GM23338 (cell line): ENCODE measurements at regions not wholly inside any gene's neighbourhood (a gene's known extent, or its start where the extent isn't known, plus 50 kb on each side); places are given as distances from the start of the nearest gene placed in this dataset.

ENCODE experiments used
- ATAC-seq: fragments of 200-7000 bp; cut with Tn5 transposase; 3 replicates; pipeline ENCODE4 v1.9.1; 2020
- DNase-seq: peaks from one replicate; pipeline ENCODE4 v3.0.0-alpha.2; 2015; ENCODE audit warnings: low spot score
- H2AFZ ChIP-seq: fragments of 200-600 bp; sonication (generic); 2 replicates; pipeline ENCODE4 v1.8.0; 2016; ENCODE audit warnings: antibody characterized with exemption, mild to moderate bottlenecking, moderate library complexity
- H3F3A ChIP-seq: fragments of 200-600 bp; sonication (generic); replicated peaks from 2 replicates; pipeline ENCODE4 v1.8.0; 2017; ENCODE audit warnings: antibody characterized with exemption, mixed run types, low read depth
- H3K27ac ChIP-seq: fragments of 200-600 bp; sonication (generic); 2 replicates; pipeline ENCODE4 v1.6.1; 2016; ENCODE audit warnings: low read depth
- H3K27me3 ChIP-seq: fragments of 200-600 bp; sonication (generic); 2 replicates; pipeline ENCODE4 v1.8.0; 2016; ENCODE audit warnings: mild to moderate bottlenecking, mixed run types, moderate library complexity; ENCODE audit not compliant: insufficient read depth
- H3K36me3 ChIP-seq: fragments of 200-600 bp; sonication (generic); 2 replicates; pipeline ENCODE4 v1.8.0; 2016; ENCODE audit warnings: mild to moderate bottlenecking; ENCODE audit not compliant: insufficient read depth
- H3K4me1 ChIP-seq: fragments of 200-600 bp; sonication (generic); 2 replicates; pipeline ENCODE4 v1.8.0; 2016; ENCODE audit warnings: mild to moderate bottlenecking, moderate library complexity; ENCODE audit not compliant: insufficient read depth
- H3K4me2 ChIP-seq: fragments of 200-600 bp; sonication (generic); 2 replicates; pipeline ENCODE4 v1.7.1; 2017; ENCODE audit warnings: mixed run types
- H3K4me3 ChIP-seq: fragments of 200-600 bp; sonication (generic); 2 replicates; pipeline ENCODE4 v1.6.1; 2016; ENCODE audit warnings: mixed run types
- H3K79me2 ChIP-seq: fragments of 200-600 bp; sonication (generic); replicated peaks from 2 replicates; pipeline ENCODE4 v1.8.0; 2017; ENCODE audit warnings: mild to moderate bottlenecking; ENCODE audit not compliant: insufficient read depth
- H3K9me2 ChIP-seq: fragments of 200-600 bp; sonication (generic); 2 replicates; pipeline ENCODE4 v1.8.0; 2017; ENCODE audit not compliant: insufficient read depth
- H4K20me1 ChIP-seq: fragments of 200-600 bp; sonication (generic); replicated peaks from 2 replicates; pipeline ENCODE4 v1.8.0; 2017; ENCODE audit warnings: mild to moderate bottlenecking; ENCODE audit not compliant: insufficient read depth
- H3K27ac Mint-ChIP-seq: 2 replicates; pipeline ENCODE4 v1.8.0; 2020; ENCODE audit warnings: inconsistent platforms, mild to moderate bottlenecking, moderate library complexity, mixed read lengths
- H3K27me3 Mint-ChIP-seq: 3 replicates; pipeline ENCODE4 v1.8.0; 2022; ENCODE audit warnings: low read depth, mild to moderate bottlenecking, moderate library complexity, mixed read lengths, inconsistent platforms; ENCODE audit not compliant: insufficient read depth, poor library complexity
- H3K36me3 Mint-ChIP-seq: 3 replicates; pipeline ENCODE4 v1.8.0; 2021; ENCODE audit warnings: low read depth, mild to moderate bottlenecking, inconsistent platforms, moderate library complexity, mixed read lengths
- H3K4me1 Mint-ChIP-seq: 3 replicates; pipeline ENCODE4 v1.8.0; 2020; ENCODE audit warnings: mild to moderate bottlenecking, inconsistent platforms, mixed read lengths
- H3K4me3 Mint-ChIP-seq: 3 replicates; pipeline ENCODE4 v1.8.0; 2021; ENCODE audit warnings: moderate library complexity, mild to moderate bottlenecking, inconsistent platforms, mixed read lengths
- H3K9me3 Mint-ChIP-seq: 3 replicates; pipeline ENCODE4 v1.8.0; 2020; ENCODE audit warnings: moderate library complexity, mild to moderate bottlenecking, inconsistent platforms, mixed read lengths
- CREB1 ChIP-seq: fragments of 250-450 bp; sonication (Bioruptor Pico); IDR thresholded peaks from 2 replicates; pipeline ENCODE4 v1.5.0; 2020; ENCODE audit warnings: low read depth, mild to moderate bottlenecking, moderate library complexity
- CTCF ChIP-seq, 2 experiments: fragments of 200-600 bp in 1 of 2; sonication (generic) in 1 of 2; conservative IDR thresholded peaks; 2 replicates each; pipeline versions ENCODE4 v1.5.1 to v1.6.1; 2016 to 2017; ENCODE audit warnings: antibody characterized with exemption in 2 of 2, low read depth in 2 of 2, mild to moderate bottlenecking in 2 of 2, moderate library complexity in 1 of 2
- ETS1 ChIP-seq: IDR thresholded peaks from 2 replicates; pipeline ENCODE4 v1.6.1; 2016; ENCODE audit warnings: antibody characterized with exemption
- EZH2 ChIP-seq: fragments of 200-600 bp; sonication (generic); IDR thresholded peaks from one replicate; pipeline ENCODE4 v1.8.0; 2017; ENCODE audit warnings: antibody characterized with exemption, mild to moderate bottlenecking, low read depth; ENCODE audit not compliant: unreplicated experiment
- EZH2phosphoT487 ChIP-seq: fragments of 200-600 bp; sonication (generic); IDR thresholded peaks from one replicate; pipeline ENCODE4 v1.8.1; 2018; ENCODE audit warnings: antibody characterized with exemption; ENCODE audit not compliant: unreplicated experiment
- JUNB ChIP-seq: IDR thresholded peaks from one replicate; pipeline ENCODE4 v1.6.1; 2016; ENCODE audit warnings: antibody characterized with exemption; ENCODE audit not compliant: unreplicated experiment
- NANOG ChIP-seq: IDR thresholded peaks from 2 replicates; pipeline ENCODE4 v1.6.1; 2016; ENCODE audit warnings: antibody characterized with exemption, borderline replicate concordance
- POLR2AphosphoS5 ChIP-seq: IDR thresholded peaks from 2 replicates; pipeline ENCODE4 v1.6.1; 2016; ENCODE audit warnings: antibody characterized with exemption, low read depth
- REST ChIP-seq: IDR thresholded peaks from one replicate; pipeline ENCODE4 v1.6.1; 2018; ENCODE audit warnings: antibody characterized with exemption; ENCODE audit not compliant: unreplicated experiment
- STAT1 ChIP-seq: IDR thresholded peaks from one replicate; pipeline ENCODE4 v1.6.1; 2016; ENCODE audit warnings: antibody characterized with exemption; ENCODE audit not compliant: unreplicated experiment
- ZNF114 ChIP-seq: fragments of 250-450 bp; sonication (Bioruptor Pico); IDR thresholded peaks from 2 replicates; pipeline ENCODE4 v1.5.0; 2020; ENCODE audit warnings: mild to moderate bottlenecking, moderate library complexity
- ZNF331 ChIP-seq: fragments of 250-450 bp; sonication (Bioruptor Pico); IDR thresholded peaks from 2 replicates; pipeline ENCODE4 v1.5.0; 2020; ENCODE audit warnings: low read depth, mild to moderate bottlenecking, moderate library complexity
- ZNF462 ChIP-seq: fragments of 250-450 bp; sonication (Bioruptor Pico); IDR thresholded peaks from 2 replicates; pipeline ENCODE4 v1.5.0; 2020; ENCODE audit warnings: mild to moderate bottlenecking, moderate library complexity

GRCh38 chr16:11411059-11411550, 65.8 kb downstream of the RMI2 start:
- Mint-ChIP-seq H3K36me3 (no peaks in the 10 kb centered on the region), H3K4me3 (no peak overlapping the region), H3K4me1 (peaks cover 9% of the 10 kb centered on the region), H3K9me3 (peaks cover under 1% of the 10 kb centered on the region; the same call in 1 of the 3 replicates), H3K27me3 (peaks cover 2% of the 10 kb centered on the region), H3K27ac (no peak overlapping the region)
- Histone ChIP-seq H2AFZ (no peak overlapping the region), H3K36me3 (no peaks in the 10 kb centered on the region), H4K20me1 (no peaks in the 10 kb centered on the region), H3K27me3 (no peaks in the 10 kb centered on the region), H3K4me2 (no peak overlapping the region), H3K4me3 (no peak overlapping the region), H3F3A (no peaks in the 10 kb centered on the region), H3K27ac (no peak overlapping the region), H3K4me1 (no peaks in the 10 kb centered on the region), H3K79me2 (no peaks in the 10 kb centered on the region), H3K9me2 (no peaks in the 10 kb centered on the region)
- no peak for TF ChIP-seq JUNB
- TF ChIP-seq REST: no peak
- TF ChIP-seq ZNF114 (CRISPR knock-in tag): no peak
- TF ChIP-seq EZH2: no peak
- TF ChIP-seq ZNF462 (CRISPR knock-in tag): no peak
- no peak for TF ChIP-seq ZNF331 (CRISPR knock-in tag)
- no peak for TF ChIP-seq ETS1
- TF ChIP-seq CTCF (conservative IDR thresholded peaks at IDR 0.05; ENCODE audit: low read depth in 2 of 2): no peak
- TF ChIP-seq EZH2phosphoT487: no peak
- no peak for TF ChIP-seq CREB1 (CRISPR knock-in tag)
- no peak for TF ChIP-seq POLR2AphosphoS5
- TF ChIP-seq NANOG: no peak
- TF ChIP-seq STAT1: no peak
- no peak for ATAC-seq
- DNase-seq: no peak
